Nephron progenitor cell (in vitro differentiated cells): ENCODE measurements at regions not wholly inside any gene's neighbourhood (a gene's known extent, or its start where the extent isn't known, plus 50 kb on each side); places are given as distances from the start of the nearest gene placed in this dataset.

Experiments
- DNase-seq: peaks from one replicate; pipeline ENCODE4 v3.0.0; 2021
- H3K27ac Mint-ChIP-seq: 2 replicates; pipeline ENCODE4 v1.8.0; 2021; ENCODE audit warnings: mild to moderate bottlenecking, moderate library complexity, mixed read lengths
- H3K27me3 Mint-ChIP-seq: 2 replicates; pipeline ENCODE4 v1.8.0; 2021; ENCODE audit warnings: mild to moderate bottlenecking, low read depth, mixed read lengths; ENCODE audit not compliant: poor library complexity
- H3K36me3 Mint-ChIP-seq: 2 replicates; pipeline ENCODE4 v1.8.0; 2021; ENCODE audit warnings: low read depth, mixed read lengths
- H3K4me1 Mint-ChIP-seq: 2 replicates; pipeline ENCODE4 v1.8.0; 2021; ENCODE audit warnings: mixed read lengths
- H3K4me3 Mint-ChIP-seq: 2 replicates; pipeline ENCODE4 v1.8.0; 2021; ENCODE audit warnings: mild to moderate bottlenecking, moderate library complexity, mixed read lengths
- H3K9me3 Mint-ChIP-seq: 2 replicates; pipeline ENCODE4 v1.8.0; 2021; ENCODE audit warnings: mild to moderate bottlenecking, moderate library complexity, mixed read lengths
- TF ChIP-seq, protein P1 (sequence below): fragments of 200-600 bp; sonication (generic); IDR thresholded peaks from 2 replicates; pipeline ENCODE4 v1.5.0; 2021; ENCODE audit warnings: antibody characterized with exemption

DNA sequence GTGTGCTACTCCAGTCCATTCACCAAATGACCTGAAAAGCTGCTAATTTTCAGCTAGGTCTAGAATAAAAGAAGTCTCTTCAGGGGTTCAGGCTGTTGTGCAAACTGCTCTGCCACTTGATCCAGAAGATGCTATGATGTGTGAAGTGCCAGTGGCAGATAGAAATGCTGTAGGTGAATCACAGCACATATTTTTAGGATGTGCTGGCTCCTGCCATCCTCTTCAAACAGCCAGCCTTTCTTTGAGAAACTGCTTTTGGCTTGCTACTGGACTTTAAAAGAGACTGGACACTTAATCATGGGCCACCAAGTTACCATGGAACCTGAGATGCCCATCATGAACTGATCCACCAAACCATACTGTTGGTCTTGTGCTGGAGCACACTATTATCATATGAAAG lies 322.1 kb downstream of the EN1 start:
- Mint-ChIP-seq H3K4me1 (peaks cover 8% of the 10 kb centered on the region), H3K9me3 (peaks cover 22% of the 10 kb centered on the region), H3K27me3 (peaks cover 73% of the 10 kb centered on the region), H3K36me3 (no peaks in the 10 kb centered on the region), H3K27ac (no peak overlapping the region), H3K4me3 (no peak overlapping the region)
- DNase-seq = no peak
- TF ChIP-seq, protein P1, sequence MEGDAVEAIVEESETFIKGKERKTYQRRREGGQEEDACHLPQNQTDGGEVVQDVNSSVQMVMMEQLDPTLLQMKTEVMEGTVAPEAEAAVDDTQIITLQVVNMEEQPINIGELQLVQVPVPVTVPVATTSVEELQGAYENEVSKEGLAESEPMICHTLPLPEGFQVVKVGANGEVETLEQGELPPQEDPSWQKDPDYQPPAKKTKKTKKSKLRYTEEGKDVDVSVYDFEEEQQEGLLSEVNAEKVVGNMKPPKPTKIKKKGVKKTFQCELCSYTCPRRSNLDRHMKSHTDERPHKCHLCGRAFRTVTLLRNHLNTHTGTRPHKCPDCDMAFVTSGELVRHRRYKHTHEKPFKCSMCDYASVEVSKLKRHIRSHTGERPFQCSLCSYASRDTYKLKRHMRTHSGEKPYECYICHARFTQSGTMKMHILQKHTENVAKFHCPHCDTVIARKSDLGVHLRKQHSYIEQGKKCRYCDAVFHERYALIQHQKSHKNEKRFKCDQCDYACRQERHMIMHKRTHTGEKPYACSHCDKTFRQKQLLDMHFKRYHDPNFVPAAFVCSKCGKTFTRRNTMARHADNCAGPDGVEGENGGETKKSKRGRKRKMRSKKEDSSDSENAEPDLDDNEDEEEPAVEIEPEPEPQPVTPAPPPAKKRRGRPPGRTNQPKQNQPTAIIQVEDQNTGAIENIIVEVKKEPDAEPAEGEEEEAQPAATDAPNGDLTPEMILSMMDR = no peak

DNA sequence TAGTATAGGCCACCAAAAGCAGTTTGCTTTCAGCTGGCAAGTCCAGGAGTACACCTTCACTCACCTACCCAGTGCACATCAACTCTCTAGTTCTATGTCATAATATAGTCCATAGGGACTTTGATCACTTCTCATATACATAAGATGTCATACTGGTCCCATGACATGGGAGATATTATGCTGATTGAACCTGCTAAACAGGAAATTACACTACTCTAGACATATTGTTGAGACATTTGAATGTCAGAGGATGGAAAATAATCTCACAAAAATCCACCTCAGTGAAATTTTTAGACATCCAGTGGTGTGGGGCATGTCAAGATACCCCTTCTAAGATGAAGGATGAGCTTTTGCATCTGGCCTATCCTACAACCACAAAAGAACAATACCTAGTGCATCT lies 322.5 kb downstream of the EN1 start:
- peaks cover 4% of the 10 kb centered on the region for H3K4me1 Mint-ChIP-seq
- no peaks in the 10 kb centered on the region for H3K36me3 Mint-ChIP-seq
- peaks cover 70% of the 10 kb centered on the region for H3K27me3 Mint-ChIP-seq
- TF ChIP-seq, protein P1 = no peak
- peaks cover 26% of the 10 kb centered on the region for H3K9me3 Mint-ChIP-seq
- H3K4me3 Mint-ChIP-seq = no peak overlapping the region
- DNase-seq = no peak
- H3K27ac Mint-ChIP-seq = no peak overlapping the region

DNA sequence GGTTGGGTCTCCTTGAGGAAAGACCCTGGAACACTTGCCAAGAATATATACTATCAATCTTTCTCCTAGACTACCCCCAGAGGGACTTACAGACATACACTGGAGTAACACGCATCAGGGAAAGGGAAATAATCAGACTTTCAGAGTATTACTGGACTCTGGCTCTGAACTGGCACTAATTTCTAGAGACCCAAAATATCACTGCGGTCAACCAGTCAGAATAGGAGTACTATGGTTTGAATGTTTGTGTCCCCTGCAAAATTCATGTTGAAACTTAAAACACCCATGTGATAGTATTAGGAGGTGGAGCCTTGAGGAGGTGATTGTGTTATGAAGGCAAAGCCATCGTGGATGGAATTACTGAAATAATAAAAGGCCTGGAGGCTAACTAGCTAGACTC lies 323.7 kb downstream of the EN1 start:
- Mint-ChIP-seq H3K9me3 (peaks cover 38% of the 10 kb centered on the region), H3K27ac (no peak overlapping the region), H3K36me3 (no peaks in the 10 kb centered on the region), H3K4me1 (no peaks in the 10 kb centered on the region), H3K4me3 (no peak overlapping the region), H3K27me3 (peaks cover 61% of the 10 kb centered on the region)
- DNase-seq = no peak
- TF ChIP-seq, protein P1 = no peak

DNA sequence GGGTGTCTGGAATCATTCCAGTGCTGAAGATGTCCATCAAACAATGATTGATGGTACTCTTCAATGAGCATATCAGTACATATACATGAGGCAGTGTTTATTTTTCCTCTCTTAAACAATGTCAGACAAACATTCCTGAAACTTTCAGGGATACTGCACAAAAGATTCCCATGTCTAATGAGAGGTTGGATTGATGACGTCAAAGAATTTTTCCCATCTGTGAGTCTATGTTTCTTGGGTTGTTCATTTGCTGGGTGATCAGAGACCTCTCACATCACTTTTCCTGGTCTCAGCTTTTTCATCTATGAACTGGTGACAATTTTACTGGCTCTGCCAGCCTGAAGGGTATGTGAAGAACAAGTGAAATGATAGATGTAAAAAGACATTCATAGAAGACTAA lies 325.5 kb downstream of the EN1 start:
- DNase-seq = no peak
- Mint-ChIP-seq H3K4me1 (no peaks in the 10 kb centered on the region), H3K36me3 (no peaks in the 10 kb centered on the region), H3K9me3 (peaks cover 45% of the 10 kb centered on the region), H3K27ac (no peak overlapping the region), H3K27me3 (peaks cover 45% of the 10 kb centered on the region), H3K4me3 (no peak overlapping the region)
- TF ChIP-seq, protein P1 = no peak

DNA sequence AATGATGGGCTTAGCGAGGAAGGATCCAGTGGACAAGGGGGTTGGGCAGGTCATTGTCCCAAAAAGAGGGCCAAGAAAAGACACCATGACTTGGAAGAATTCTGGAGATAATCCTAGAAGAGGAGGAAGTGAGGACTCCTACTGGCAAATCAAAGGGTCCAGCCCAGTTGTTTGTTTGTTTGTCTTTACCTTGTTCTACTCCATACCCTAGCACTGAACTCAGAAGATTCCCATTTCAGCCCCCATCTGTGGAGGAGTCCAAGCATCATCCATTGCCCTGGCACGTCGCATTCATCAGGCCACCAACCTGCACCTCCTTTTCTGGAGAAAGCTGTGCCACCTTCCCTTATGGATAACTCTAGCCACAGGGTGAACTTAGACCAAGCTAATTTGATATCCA lies 326.2 kb downstream of the EN1 start:
- no peaks in the 10 kb centered on the region for H3K36me3 Mint-ChIP-seq

DNA sequence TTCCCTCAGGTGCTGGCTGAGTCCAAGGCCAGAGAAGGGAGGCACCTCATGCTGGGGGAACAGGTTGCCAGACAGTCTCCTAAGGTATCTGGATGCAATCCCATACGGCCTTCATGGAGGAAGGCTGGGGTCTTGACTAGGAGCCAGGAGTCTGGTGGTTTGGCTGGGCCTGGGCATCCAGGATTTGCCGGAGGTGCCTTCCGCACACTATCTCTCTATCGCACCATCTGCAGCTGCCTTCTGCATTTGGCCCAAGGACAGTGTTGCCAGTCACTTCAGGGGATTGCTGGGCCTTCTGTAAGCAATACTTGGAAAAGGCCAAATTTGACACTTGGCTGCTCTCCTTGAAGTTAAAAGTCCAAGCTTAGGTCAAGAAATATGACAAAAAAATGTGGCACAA lies 327.2 kb downstream of the EN1 start:
- no peak overlapping the region for H3K4me3 Mint-ChIP-seq
- H3K9me3 Mint-ChIP-seq = peaks cover 46% of the 10 kb centered on the region
- DNase-seq = no peak
- TF ChIP-seq, protein P1 = no peak
- peaks cover 31% of the 10 kb centered on the region for H3K27me3 Mint-ChIP-seq
- H3K36me3 Mint-ChIP-seq = no peaks in the 10 kb centered on the region
- no peak overlapping the region for H3K27ac Mint-ChIP-seq
- H3K4me1 Mint-ChIP-seq = no peaks in the 10 kb centered on the region

More for the DNA sequence above, 326.2 kb downstream of the EN1 start:
- Mint-ChIP-seq H3K9me3 (peaks cover 46% of the 10 kb centered on the region), H3K27ac (no peak overlapping the region), H3K4me3 (no peak overlapping the region), H3K4me1 (no peaks in the 10 kb centered on the region), H3K27me3 (peaks cover 41% of the 10 kb centered on the region)
- TF ChIP-seq, protein P1 = no peak
- DNase-seq = no peak
